Psoas muscle (tissue), 7 donors: ENCODE measurements at regions not wholly inside any gene's neighbourhood (a gene's known extent, or its start where the extent isn't known, plus 50 kb on each side); places are given as distances from the start of the nearest gene placed in this dataset.

Source experiments
- ATAC-seq, 4 donors: fragments of 200-7000 bp; cut with Tn5 transposase; one replicate each; pipeline ENCODE4 v1.9.1; 2020; ENCODE audit warnings: moderate library complexity in 3 of 4, mild to moderate bottlenecking in 2 of 4
- DNase-seq, 2 donors: peaks; one replicate each; pipeline ENCODE4 v3.0.0-alpha.2; 2020
- H3K27ac ChIP-seq: fragments of 200-600 bp; one replicate; pipeline ENCODE4 v1.8.0; 2022
- H3K27me3 ChIP-seq, 3 donors: fragments of 200-600 bp in 1 of 3; one replicate each; pipeline versions ENCODE4 v1.6.1 to v1.8.0; 2013 to 2022; ENCODE audit warnings: low read length in 2 of 3, mild to moderate bottlenecking in 2 of 3, moderate library complexity in 1 of 3; ENCODE audit not compliant: insufficient read depth in 3 of 3
- H3K36me3 ChIP-seq, 2 donors: fragments of 200-600 bp in 1 of 2; one replicate each; pipeline versions ENCODE4 v1.6.1 to v1.8.0; 2013 to 2022; ENCODE audit warnings: low read depth in 1 of 2, mild to moderate bottlenecking in 1 of 2, moderate library complexity in 1 of 2; ENCODE audit not compliant: insufficient read depth in 1 of 2
- H3K4me1 ChIP-seq: fragments of 200-600 bp; one replicate; pipeline ENCODE4 v1.8.0; 2022
- H3K4me3 ChIP-seq: fragments of 200-600 bp; one replicate; pipeline ENCODE4 v1.8.0; 2022; ENCODE audit warnings: mild to moderate bottlenecking
- H3K9me3 ChIP-seq: fragments of 200-600 bp; one replicate; pipeline ENCODE4 v1.8.0; 2022
- CTCF ChIP-seq: fragments of 200-600 bp; IDR thresholded peaks from one replicate; pipeline ENCODE4 v1.8.0; 2022; ENCODE audit warnings: antibody characterized with exemption
- WGBS, 3 donors: extraction: QIAGEN DNeasy Blood & Tissue Kit; methylation state at CpG; one replicate each; pipeline versions ENCODE4 v1.1.6 to v1.1.7; 2013; 5-methylcytosine and 5-hydroxymethylcytosine counted together
- intact Hi-C, 2 donors: fragments of 100-400 bp; cut with DNase I; formaldehyde crosslinking; loops; one replicate each; pipeline versions ENCODE4 v1.11.0 to v1.14.2; 2022
- donor health status: healthy with polysubstance abuse.
- donor health status: DM: no; HTN: no; CAD: no; lungs with moderate emphysema.
- donor health status: Bipolar disorder and iron deficiency.
- donor health status: healthy.
- donor health status: DM: yes; HTN: yes; CAD: no.
- donor health status: DM: no; HTN: no; CAD: no.
- donor health status: DM: yes; HTN: yes; CAD: no.

- no peak overlapping the region for H3K27ac ChIP-seq
- WGBS, 3 donors: 76 to 96% (median 91%) methylated on average over 4 of the region's 4 CpGs
- no peak for TF ChIP-seq CTCF
- H3K27me3 ChIP-seq: peaks cover 0 to 11% (median 0%) of the 10 kb centered on the region in 3 donors
- H3K36me3 ChIP-seq: no peaks in the 10 kb centered on the region
- no peak for ATAC-seq
- intact Hi-C loops: no loop called here
- H3K4me1 ChIP-seq: no peaks in the 10 kb centered on the region
- H3K9me3 ChIP-seq: no peaks in the 10 kb centered on the region
- no peak overlapping the region for H3K4me3 ChIP-seq
- DNase-seq: no peak
Observed at GRCh38 chrX:39479856-39480255, 617.9 kb downstream of the BCOR start.

GRCh38 chrX:39480963-39481362 is 616.8 kb downstream of the BCOR start:
- WGBS, 3 donors: 19 to 44% (median 30%) methylated on average over 1 of the region's 1 CpG
- Histone ChIP-seq H3K36me3 (no peaks in the 10 kb centered on the region), H3K4me3 (no peak overlapping the region), H3K27ac (no peak overlapping the region), H3K9me3 (no peaks in the 10 kb centered on the region), H3K4me1 (no peaks in the 10 kb centered on the region), H3K27me3 (peaks cover 0 to 8% (median 0%) of the 10 kb centered on the region in 3 donors)
- DNase-seq (no peak), ATAC-seq (peak in 1 of 4 donors; percentile 33)
- intact Hi-C loops: no loop called here
- TF ChIP-seq CTCF: no peak

GRCh38 chrX:39481621-39482020 is 616.1 kb downstream of the BCOR start:
- intact Hi-C loops: no loop called here
- Histone ChIP-seq H3K9me3 (no peaks in the 10 kb centered on the region), H3K27me3 (peaks cover 0 to 8% (median 0%) of the 10 kb centered on the region in 3 donors), H3K27ac (no peak overlapping the region), H3K36me3 (no peaks in the 10 kb centered on the region), H3K4me3 (no peak overlapping the region), H3K4me1 (no peaks in the 10 kb centered on the region)
- no peak for TF ChIP-seq CTCF
- ATAC-seq: no peak
- WGBS, 3 donors: 70 to 97% (median 88%) methylated on average over 4 of the region's 4 CpGs
- DNase-seq: no peak

GRCh38 chrX:39484159-39485068 is 613.3 kb downstream of the BCOR start:
- H3K27ac ChIP-seq: no peak overlapping the region
- WGBS, 3 donors: 42 to 51% (median 46%) methylated on average over 12 of the region's 12 CpGs
- H3K4me1 ChIP-seq: no peaks in the 10 kb centered on the region
- H3K36me3 ChIP-seq: no peaks in the 10 kb centered on the region
- no peaks in the 10 kb centered on the region for H3K9me3 ChIP-seq
- intact Hi-C loops: no loop called here
- no peak for DNase-seq
- no peak overlapping the region for H3K4me3 ChIP-seq
- TF ChIP-seq CTCF: no peak
- peaks cover 0 to 5% (median 0%) of the 10 kb centered on the region in 3 donors for H3K27me3 ChIP-seq
- peak in 3 of 4 donors; percentile 46 to 67 (median 60) for ATAC-seq
